Activated naive CD4-positive, alpha-beta T cell treated with Interleukin-2 at 50 U/mL for 16 hours (primary cell): ENCODE measurements at regions not wholly inside any gene's neighbourhood (a gene's known extent, or its start where the extent isn't known, plus 50 kb on each side); places are given as distances from the start of the nearest gene placed in this dataset.
"Not testable (repeated sequence)": the region's sequence is repeated elsewhere in the genome, so short reads cannot be mapped to it uniquely, and the experiment has no call there.

Experiments
- DNase-seq: peaks from one replicate; pipeline ENCODE4 v3.0.0-alpha.2; 2020

- DNase-seq = no peak
Observed at GRCh38 chr3:177802151-177802900, 605.0 kb upstream of the TBL1XR1 start.

DNA sequence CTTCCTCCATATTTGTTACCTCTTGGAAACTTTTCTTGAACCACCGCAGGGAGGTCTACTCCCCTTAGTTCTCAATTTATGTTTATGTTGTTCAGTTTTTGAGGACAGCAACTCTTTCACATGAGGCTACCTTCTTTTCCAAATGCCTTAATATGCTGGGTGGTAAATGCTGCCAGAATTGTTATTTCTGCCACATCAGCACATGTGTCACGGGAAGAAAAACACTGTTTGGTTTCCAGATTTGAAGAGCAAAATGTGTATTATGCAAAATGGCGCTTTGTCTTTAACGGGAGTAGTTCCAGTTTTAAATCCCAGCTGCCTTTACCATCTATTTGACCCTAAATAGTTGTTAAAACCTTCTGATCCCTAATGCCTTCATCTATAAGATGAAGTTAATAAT, 606.2 kb upstream of the TBL1XR1 start:
- DNase-seq = no peak

GRCh38 chr3:177804032-177804431, 606.8 kb upstream of the TBL1XR1 start:
- DNase-seq = no peak

DNA sequence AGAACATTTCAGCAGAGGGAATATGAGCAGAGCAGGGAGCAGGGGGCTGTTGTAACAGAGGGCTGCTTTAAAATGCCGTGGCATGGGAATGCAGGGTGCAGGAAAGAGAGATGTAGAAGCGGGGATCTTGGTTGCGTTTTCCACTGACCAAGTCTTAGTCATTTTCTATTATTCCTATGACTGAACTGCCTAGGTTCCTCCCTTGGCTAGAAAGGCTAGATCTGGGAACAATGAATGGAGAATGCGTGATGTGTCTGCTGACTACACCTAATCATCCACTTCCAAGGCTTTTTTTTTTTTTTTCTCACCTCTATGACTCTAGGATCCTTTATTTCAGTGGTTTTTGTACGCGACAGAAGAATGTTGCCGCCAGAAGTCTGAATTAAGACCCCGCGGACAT, 607.4 kb upstream of the TBL1XR1 start:
- no peak for DNase-seq

GRCh38 chr3:177807150-177807875, 610.0 kb upstream of the TBL1XR1 start:
- DNase-seq = no peak

- DNase-seq = not testable (repeated sequence)
Observed at GRCh38 chr3:177808928-177809478, 611.7 kb upstream of the TBL1XR1 start.

DNA sequence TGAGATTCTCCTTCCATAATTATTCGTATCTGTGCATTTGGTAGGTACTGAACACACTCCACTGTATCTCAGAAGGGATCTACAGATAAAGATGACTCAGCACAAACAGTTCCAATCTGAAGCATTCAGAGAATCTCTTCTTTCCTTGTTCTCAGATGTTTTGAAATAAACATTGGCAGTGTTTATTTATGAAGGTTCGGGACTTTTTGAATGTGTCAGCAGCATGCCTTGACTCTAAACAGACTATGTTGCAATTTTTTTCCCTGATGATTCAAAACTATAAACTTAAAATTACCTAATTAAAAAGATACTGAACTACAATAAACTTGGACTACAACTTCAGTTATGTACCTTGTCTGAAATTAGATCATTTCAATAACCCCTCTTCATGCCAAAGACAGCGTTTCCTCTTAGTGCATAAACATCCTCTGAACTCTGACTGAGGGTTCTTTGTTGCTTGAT, 612.9 kb upstream of the TBL1XR1 start:
- no peak for DNase-seq

GRCh38 chr3:177811112-177811511, 613.8 kb upstream of the TBL1XR1 start:
- DNase-seq = no peak

DNA sequence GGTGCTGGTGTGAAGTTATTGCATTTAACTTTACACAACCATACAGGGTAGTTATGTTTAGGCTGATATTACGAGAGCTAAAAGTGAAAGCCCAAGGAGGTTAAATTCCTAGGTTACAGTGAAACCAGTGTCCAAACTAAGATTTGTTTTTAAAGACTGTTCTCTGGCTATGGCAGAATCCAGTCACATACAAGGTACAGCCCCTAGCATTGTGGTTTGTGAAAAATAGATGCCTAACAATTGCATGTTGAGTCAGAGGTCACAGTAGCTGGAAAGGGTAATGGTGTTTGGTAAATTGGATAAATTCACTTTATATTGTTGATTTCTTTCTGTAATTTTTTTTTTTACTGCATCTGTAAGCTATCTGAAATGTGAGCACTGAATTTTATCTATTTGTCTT, 614.6 kb upstream of the TBL1XR1 start:
- no peak for DNase-seq

GRCh38 chr3:177812492-177812891, 615.2 kb upstream of the TBL1XR1 start:
- DNase-seq = no peak

DNA sequence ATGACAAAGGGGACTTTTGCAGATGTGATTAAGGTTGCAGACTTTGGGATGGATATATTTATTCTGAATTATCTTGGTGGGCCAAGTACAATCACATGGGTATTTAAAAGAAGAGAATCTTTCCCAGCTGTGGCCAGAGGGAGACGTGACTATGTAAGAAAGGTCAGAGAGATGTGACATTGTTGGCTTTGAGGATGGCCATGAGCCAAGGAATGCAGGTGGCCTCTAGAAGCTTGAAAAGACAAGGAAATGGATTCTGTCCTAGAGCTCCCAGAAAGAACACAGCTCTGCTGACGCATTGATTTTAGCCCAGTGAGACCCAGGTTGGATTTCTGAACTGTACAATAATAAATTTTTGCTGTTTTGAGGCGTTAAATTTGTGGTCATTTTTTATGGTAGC, 616.0 kb upstream of the TBL1XR1 start:
- no peak for DNase-seq

GRCh38 chr3:177816667-177817208, 619.5 kb upstream of the TBL1XR1 start:
- no peak for DNase-seq

DNA sequence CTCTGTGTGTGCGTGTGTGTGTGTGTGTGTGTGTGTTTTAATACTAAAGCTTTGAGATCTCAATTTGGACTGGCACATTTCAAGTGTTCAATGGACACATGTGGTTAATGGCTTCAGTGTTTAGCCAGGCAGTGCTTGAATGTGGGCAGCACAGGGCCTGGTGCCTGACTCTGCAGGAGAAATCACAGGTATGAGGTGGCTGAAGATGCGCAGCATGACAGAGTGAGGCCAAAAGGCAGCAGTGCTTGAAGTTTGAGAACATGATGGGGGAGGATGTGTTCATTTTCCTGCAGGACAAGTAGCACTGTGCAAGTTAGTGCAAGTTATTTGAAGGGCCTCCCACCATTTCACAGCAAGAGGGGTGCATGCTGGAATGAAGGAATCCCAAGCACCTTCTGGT, 620.5 kb upstream of the TBL1XR1 start:
- DNase-seq = no peak

- DNase-seq = no peak
Observed at GRCh38 chr3:177818712-177819240, 621.5 kb upstream of the TBL1XR1 start.

GRCh38 chr3:177820683-177821316, 623.5 kb upstream of the TBL1XR1 start:
- no peak for DNase-seq

- DNase-seq = no peak
Observed at GRCh38 chr3:177822681-177823096, 625.4 kb upstream of the TBL1XR1 start.

DNA sequence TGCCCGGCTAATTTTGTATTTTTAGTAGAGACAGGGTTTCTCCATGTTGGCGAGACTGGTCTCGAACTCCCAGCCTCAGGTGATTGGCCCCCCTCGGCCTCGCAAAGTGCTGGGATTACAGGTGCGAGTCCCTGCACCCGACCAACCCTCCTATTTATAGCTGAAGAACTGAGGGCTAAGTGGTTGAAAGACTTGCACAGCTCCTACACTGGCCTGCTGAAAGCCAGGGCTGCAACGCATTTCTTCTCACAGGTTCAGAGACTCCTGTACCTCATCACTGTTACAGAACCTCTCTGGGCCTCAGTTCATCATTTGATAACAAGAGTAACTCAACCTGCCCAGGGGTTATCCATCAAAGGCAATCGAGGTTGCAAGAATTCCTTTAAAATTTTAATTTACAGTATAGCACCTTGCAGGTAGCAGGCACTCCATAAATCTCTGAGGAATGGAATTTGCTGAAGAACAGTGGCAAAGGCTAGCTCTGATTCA, 626.5 kb upstream of the TBL1XR1 start:
- no peak for DNase-seq

DNA sequence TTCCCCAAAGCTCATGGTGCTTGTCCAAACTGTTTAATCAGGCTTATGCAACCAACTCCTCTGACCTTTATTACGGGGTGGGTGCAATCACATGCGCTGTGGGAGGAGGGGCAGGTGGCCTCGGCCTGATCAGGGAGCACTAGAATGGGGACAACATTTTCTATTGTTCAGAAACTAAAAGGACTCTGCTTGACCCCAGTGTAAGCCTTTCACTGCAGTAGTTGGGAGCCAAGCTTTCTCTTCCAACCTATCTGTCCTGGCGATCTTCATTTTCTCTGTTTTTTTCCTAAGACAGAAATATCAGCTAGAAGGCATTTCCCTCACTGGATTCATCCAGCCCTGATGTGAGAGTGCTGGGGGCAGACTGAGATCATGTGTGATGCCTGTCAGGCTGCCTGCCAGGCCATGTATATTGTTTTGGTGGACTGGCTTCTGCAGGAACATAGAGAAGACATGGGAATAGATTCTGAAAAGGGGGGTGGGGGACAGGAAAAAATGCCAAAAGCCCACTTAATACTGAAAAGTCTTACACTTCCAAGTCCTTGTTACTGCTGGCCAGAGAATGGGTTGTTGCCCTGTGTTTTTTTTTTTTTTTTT, 627.0 kb upstream of the TBL1XR1 start:
- no peak for DNase-seq

DNA sequence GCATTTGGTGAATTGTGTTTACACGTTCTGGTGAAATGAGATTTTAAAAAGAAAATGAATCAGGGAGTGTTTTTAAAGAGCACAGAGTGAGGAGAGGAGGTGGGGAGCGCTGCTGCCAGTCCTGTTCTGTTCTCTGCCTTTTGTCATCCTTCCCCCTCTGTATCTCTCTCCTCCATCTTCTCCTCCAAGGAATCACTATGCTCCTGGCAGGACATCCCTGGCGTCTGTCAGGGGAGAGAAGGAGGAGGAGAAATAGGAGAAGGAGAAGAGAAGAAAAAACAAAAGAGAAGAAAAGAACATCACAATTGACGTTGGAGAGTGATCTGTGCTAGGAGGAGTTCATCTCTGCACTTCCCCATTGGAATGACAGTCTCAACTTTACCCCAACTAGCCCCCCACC, 627.6 kb upstream of the TBL1XR1 start:
- no peak for DNase-seq

DNA sequence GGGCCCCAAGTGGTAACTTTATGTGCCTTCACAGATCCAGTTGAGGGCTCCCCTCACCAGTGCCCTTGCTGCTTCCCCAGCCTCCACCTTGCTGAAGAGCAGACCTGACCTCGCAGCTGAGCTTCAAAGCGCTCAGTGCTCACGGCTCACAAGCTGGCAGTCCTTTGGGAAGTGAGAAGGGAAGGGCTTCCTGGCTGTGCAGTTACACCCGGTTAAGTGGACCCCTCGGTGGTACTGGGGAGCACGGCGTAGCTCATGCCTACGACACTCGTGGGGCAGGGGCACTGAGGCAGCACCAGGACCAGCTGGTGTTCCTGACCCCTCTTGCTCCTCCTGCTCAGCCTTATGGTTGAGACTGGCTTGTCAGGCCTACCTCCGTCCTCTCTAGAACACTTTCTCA, 629.0 kb upstream of the TBL1XR1 start:
- no peak for DNase-seq

DNA sequence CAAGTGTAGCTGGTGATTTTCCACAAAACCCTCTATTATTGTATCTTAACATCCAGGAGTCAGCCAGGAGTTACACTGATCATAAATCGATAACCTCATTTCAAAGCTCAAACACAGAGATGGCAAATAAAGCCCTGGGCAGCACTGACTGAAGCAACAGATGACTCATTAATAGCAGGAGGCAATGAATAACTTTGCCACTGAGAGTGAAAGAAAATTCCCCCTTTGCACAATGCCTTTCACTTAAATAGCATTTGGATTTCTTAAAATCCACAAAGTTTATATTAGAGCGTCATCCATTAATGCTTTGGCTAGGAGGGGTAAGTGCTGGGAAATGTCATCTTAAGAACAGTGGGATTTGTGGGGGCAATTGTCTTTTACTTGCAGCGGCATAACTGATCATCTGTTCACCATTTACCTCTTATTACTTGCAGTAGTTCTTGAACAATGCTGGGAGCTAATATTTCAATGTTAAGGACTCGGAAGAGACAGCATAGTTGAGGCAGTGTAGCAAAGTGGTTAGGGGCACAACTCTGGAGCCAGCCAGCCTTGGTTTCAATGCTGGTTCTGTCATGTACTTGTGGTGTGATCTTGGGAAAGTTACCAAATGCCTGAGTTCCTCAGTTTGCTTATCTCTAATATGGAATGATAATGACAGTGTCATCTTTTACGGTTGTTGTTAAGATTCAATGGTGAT, 630.4 kb upstream of the TBL1XR1 start:
- DNase-seq = no peak

DNA sequence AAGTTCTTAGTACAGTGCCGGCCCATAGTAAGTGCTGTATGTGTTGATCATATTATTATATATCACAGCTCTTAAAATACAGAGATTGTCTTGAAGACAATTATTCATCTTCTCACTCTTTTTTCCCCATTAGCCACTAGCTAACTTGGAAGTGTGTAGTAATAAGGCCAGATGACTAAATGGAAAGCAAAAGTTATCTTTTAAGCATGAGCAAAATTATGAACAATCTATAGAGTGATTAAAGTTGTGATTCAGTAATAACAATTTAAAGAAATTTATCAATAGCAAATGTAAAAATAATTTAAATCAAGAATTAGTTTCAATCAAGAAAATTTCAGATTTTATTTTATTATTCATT, 630.9 kb upstream of the TBL1XR1 start:
- no peak for DNase-seq
